GM06990 (cell line): ENCODE measurements at regions not wholly inside any gene's neighbourhood (a gene's known extent, or its start where the extent isn't known, plus 50 kb on each side); places are given as distances from the start of the nearest gene placed in this dataset.

Experiments
- DNase-seq: peaks from one replicate; pipeline ENCODE4 v3.0.0-alpha.2; 2011; ENCODE audit not compliant: insufficient read length; ENCODE audit errors: extremely low read depth
- H3K27me3 ChIP-seq: replicated peaks from 2 replicates; pipeline ENCODE4 v1.6.0; 2011; ENCODE audit warnings: low read length; ENCODE audit not compliant: control insufficient read depth, insufficient read depth
- H3K36me3 ChIP-seq: 2 replicates; pipeline ENCODE4 v1.5.1; 2011; ENCODE audit warnings: low read length; ENCODE audit not compliant: control insufficient read depth, insufficient read depth
- H3K4me3 ChIP-seq: replicated peaks from 2 replicates; pipeline ENCODE4 v1.5.1; 2011; ENCODE audit warnings: low read depth, mild to moderate bottlenecking, control low read depth, low read length
- TF ChIP-seq, protein P1 (sequence below): IDR thresholded peaks from 2 replicates; pipeline ENCODE4 v1.5.1; 2011; ENCODE audit warnings: low read length, control low read depth, mild to moderate bottlenecking, inconsistent platforms; ENCODE audit not compliant: insufficient read depth, poor library complexity, severe bottlenecking

DNA sequence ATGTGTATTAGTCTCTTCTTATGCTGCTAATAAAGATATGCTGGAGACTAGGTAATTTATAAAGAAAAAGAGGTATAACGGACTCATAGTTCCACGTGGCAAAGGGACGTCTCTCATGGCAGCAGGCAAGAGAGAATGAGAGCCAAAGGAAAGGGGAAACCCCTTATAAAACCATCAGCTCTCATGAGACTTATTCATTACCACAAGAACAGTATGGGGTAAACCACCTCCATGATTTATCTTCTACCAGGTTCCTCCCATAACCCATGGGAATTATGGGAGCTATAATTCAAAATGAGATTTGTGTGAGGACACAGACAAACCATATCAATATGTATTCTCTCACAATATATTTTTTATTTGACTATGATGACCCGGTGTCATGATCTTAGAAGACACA lies 109.1 kb downstream of the UTRN start:
- no peak for DNase-seq
- no peaks in the 10 kb centered on the region for H3K27me3 ChIP-seq
- H3K4me3 ChIP-seq, result no peak overlapping the region
- TF ChIP-seq, protein P1, sequence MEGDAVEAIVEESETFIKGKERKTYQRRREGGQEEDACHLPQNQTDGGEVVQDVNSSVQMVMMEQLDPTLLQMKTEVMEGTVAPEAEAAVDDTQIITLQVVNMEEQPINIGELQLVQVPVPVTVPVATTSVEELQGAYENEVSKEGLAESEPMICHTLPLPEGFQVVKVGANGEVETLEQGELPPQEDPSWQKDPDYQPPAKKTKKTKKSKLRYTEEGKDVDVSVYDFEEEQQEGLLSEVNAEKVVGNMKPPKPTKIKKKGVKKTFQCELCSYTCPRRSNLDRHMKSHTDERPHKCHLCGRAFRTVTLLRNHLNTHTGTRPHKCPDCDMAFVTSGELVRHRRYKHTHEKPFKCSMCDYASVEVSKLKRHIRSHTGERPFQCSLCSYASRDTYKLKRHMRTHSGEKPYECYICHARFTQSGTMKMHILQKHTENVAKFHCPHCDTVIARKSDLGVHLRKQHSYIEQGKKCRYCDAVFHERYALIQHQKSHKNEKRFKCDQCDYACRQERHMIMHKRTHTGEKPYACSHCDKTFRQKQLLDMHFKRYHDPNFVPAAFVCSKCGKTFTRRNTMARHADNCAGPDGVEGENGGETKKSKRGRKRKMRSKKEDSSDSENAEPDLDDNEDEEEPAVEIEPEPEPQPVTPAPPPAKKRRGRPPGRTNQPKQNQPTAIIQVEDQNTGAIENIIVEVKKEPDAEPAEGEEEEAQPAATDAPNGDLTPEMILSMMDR, result no peak
- no peaks in the 10 kb centered on the region; the same call in 1 of the 2 replicates for H3K36me3 ChIP-seq

GRCh38 chr6:144395014-144395413 lies 109.9 kb downstream of the UTRN start:
- H3K36me3 ChIP-seq, result no peaks in the 10 kb centered on the region; the same call in 1 of the 2 replicates
- H3K4me3 ChIP-seq, result no peak overlapping the region
- no peaks in the 10 kb centered on the region for H3K27me3 ChIP-seq
- no peak for DNase-seq
- TF ChIP-seq, protein P1, result no peak

DNA sequence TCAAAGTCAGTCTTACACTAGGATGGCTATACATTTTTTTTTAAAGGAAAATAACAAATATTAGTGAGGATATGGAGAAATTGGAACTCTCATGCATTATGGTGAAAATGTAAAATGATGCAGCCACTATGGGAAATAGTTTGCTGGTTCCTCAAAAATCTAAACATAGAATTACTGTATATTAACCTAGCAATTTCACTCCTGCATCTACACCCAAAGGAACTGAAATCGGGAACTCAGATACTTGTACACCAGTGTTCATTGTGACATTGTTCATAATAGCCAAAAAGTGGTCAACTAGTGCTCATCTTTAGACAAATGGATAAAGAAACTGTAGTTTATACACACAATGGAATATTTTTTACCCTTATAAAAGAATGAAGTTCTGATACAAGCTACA lies 110.7 kb downstream of the UTRN start:
- no peaks in the 10 kb centered on the region; the same call in 1 of the 2 replicates for H3K36me3 ChIP-seq
- H3K27me3 ChIP-seq, result no peaks in the 10 kb centered on the region
- TF ChIP-seq, protein P1, result no peak

DNA sequence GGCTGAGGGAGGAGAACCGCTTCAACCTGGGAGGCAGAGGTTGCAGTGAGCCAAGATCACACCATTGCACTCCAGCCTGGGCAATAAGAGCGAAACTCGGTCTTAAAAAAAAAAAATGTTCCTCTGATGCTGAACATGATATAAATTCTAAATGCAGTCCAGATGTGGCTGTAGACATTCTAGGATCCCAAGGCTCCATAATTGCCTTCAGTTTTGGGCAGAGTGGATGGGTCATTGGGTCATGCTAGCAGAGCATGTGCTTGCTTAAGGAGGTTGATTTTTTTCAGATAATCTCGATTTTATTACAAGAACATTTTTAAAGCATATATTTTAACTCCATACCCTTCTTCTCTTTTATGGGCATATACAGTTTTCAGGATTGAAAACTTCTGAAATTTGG lies 112.0 kb downstream of the UTRN start:
- Histone ChIP-seq H3K27me3 (no peaks in the 10 kb centered on the region), H3K36me3 (no peaks in the 10 kb centered on the region), H3K4me3 (no peak overlapping the region)
- TF ChIP-seq, protein P1, result no peak
- no peak for DNase-seq

More for the DNA sequence above, 110.7 kb downstream of the UTRN start:
- no peak overlapping the region for H3K4me3 ChIP-seq
- DNase-seq, result no peak

- H3K4me3 ChIP-seq, result no peak overlapping the region
- no peaks in the 10 kb centered on the region for H3K27me3 ChIP-seq
- TF ChIP-seq, protein P1, result no peak
- DNase-seq, result no peak
- H3K36me3 ChIP-seq, result no peaks in the 10 kb centered on the region
These were observed 115.2 kb downstream of the UTRN start for GRCh38 chr6:144400321-144400720.
